Occipital lobe (tissue), 1 donor: ENCODE measurements at regions not wholly inside any gene's neighbourhood (a gene's known extent, or its start where the extent isn't known, plus 50 kb on each side); places are given as distances from the start of the nearest gene placed in this dataset.
A peak's percentile ranks its signal among the peaks of the same experiment; 100 is the strongest.
"Not testable (repeated sequence)": the region's sequence is repeated elsewhere in the genome, so short reads cannot be mapped to it uniquely, and the experiment has no call there.

Source experiments
- DNase-seq: peaks from one replicate; lab custom pipeline; 2025; lab: John Stamatoyannopoulos, UW

DNA sequence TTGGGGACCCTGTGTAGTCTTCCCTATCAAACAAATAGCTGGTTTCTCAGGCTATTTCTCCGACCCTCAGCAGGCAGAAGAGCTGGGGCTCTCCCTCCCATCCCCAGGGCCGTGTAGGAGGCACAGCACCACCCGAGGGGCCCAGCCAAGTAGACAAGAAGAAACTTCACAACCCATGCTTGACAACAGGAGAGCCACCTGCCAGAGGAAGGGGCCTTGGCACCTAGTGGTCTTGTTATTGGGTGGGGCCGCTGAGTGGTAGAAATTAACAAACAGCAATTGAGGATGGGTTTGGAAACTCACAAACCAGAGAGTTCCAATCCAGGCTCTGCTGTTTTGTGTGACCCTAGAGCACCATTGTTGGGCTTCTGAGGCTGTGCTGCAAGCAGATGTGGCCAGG lies 108.5 kb upstream of the CHD6 start:
- no peak for DNase-seq

DNA sequence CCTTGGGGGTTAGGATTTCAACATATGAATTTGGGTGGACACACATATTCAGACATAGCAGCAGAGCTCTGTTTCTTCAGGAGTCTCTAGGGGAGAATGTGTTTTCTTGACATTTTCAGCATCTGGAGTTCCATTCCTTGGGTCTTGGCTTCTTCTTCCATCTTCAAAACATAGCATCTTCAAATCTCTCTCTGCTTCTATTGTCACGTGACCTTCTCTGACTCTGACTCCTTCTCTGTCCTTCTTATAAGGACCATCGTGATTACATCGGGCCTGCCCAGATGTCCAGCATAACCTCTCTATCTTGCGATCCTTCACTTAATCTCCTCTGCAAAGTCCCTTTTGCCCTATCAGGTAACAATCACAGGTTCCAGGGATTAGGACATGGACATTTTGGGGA lies 101.0 kb upstream of the CHD6 start:
- no peak for DNase-seq

DNA sequence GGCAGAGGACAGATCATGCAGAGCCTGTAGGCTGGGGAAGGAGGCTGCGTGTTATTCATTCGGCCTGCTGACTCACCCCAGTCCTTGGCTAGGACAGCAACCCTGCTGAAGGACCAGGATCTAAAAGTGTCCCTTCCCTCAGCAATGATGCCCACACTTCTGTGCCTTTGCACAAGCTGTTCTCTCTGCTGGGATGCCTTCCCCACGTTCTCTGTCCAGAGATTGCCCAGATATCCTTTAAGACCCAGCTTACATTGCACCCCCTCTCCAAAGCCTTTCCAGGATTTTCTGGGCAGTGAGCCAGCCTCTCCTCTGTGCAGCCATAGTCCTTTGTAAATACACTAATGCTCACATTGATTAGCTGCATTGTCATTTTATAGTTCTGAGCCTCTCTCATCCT lies 99.3 kb upstream of the CHD6 start:
- peak; percentile 8 for DNase-seq

DNA sequence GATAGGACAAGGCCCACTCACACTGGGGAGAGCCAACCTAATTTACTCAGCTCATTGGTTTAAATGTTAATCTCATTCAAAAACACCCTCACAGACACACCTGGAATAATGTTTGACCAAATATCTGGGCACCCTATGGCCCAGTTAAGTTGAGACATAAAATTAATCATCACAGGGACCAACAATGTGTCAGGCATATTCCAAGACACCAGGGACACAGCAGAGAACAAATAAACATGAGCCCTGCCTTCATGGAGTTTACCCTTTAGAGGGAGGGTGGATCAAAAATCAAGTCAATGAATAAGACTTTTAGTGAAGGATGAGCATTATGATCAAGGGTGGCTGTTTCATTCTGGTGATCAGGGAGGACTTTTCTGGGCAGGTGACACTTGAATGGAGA lies 98.7 kb upstream of the CHD6 start:
- no peak for DNase-seq

DNA sequence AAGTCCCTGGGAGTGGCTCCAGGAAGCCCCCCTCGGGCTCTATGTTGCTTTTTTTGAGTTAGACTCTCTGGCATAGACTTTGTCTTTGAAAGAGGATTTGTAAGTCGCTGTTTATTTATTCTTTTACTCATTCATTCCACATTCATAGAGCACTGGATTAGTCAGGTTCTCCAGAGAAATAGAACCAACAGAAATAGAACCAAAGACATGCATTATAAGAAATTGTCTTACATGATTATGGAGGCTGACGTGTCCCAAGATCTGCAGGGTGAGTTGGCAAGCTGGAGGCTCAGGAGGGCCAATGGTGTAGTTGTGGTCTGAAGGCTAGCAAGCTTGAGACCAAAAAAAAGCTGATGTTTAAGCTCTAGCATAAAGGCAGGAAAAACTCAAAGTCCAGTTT lies 98.3 kb upstream of the CHD6 start:
- no peak for DNase-seq

DNA sequence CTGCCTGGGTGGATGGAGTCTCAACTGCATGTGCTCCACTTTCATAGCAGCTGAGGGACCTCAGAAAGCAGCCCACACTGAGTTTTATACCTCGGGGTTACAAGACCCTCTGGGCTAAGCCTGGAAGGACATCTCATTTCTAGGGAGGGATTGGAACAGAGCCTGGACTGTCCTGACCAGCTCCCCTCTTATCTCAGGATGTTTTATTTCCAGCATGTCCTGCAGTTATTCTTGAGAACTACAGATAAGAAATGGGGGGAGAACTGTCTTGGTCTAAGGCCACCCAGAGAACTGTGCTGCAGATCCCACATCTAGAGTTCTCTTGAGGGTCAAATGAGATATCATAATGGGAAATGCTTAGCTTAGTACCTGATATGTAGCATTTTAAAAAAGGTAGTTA lies 97.3 kb upstream of the CHD6 start:
- no peak for DNase-seq

DNA sequence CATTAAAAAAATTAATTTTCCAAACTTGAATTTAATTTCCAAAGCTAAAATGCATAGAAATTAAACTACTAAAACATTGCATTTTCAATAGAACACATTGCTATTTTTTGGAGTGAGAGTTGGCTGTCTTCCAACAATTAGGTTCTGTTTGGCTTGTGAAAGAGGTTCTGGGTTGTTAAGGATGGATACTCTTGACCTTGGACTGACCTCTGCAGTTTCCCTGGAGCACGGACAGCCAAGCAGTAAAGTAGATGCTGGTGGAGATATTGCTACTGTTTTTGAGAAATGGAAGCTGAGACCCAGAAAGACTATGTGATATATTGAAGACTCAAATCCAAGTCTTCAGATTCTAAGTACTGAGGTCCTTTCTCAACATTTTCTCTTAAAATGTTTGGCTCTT lies 95.9 kb upstream of the CHD6 start:
- no peak for DNase-seq

DNA sequence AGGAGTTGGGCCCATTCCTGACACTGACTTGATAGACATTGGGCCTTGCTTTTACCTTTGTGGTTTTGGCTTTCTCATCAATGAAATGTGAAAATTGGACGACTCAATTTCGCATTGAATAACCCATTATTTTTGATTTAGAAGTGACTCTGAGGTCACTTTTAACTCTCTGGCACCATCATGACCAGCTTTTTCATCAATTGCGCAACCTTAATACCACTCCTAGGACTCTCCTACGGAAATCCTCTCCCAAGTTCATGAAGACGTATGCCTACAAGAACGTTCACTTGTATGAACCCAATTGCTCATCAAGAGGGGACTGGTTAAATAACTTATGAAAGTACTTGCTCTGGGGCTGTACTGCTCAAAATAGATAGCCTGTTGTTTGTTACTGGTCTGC lies 86.7 kb upstream of the CHD6 start:
- DNase-seq, result no peak

DNA sequence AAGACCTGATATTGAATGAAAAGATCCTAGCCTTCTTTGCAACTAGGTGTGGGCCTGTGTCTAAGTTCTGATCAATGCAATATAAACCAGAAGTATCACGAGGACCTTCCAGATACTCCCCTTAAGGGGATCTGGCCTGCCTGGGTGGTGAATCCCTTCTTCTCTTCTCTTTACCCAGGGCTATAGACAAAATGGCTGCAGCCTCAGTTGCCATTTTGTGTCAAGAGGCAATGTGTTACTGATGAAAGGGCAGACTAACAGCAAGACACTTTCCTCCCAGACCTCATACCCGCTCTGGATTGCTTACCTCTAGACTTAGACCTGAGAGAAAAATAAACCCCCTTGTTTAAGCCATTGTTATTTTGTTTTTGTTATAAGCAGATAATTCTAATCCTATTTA lies 84.5 kb upstream of the CHD6 start:
- DNase-seq, result no peak

DNA sequence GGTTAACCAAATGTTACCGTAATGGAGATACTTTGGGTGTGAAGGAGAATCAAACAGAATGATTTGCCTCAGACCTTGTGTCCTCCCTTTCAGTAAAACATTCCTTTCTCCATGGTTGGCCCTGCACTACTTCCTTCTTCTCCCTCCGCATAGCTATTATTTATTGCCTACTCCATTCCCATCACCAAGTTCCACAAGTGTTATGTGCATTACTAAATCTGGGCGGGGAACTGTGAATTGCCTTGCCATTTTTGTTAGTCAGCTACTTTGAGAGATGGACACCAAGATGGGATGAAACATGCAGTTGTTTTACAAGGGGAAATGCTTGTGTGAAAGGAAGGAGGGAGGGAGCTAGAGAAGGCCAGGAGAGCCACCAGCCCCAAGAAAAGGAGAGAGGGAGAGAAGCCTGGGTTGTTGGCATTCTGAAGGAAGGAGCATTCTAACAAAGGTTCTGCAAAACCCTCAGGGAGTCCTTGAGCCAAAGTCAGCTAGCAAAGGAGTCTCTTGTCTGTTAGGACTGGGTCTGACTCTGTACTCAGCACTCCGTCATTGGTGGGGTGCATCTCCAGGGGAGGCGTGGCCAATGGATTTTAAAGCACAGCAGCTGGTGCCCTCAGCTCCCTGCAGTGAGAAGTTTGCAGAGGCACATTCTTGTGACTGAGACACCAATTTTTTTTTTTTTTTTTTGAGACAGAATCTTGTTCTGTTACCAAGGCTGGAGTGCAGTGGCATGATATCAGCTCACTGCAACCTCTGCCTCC lies 83.6 kb upstream of the CHD6 start:
- no peak for DNase-seq

DNA sequence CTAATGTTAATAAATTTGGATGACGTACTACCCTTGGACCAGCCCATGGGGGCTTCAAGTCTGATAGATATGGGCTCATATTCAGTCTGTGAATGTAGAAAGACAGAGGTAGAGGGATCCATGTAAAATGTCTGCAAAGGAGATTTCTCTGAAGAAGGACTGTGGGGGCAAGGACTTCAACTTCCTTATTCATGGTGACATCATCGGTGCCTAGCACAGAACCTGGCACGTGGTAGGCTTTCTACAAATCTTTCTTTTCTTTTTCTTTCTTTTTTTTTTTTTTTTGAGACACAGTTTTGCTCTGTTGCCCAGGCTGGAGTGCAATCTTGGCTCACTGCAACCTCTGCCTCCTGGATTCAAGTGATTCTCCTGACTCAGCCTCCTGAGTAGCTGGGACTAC lies 81.5 kb upstream of the CHD6 start:
- not testable (repeated sequence) for DNase-seq

DNA sequence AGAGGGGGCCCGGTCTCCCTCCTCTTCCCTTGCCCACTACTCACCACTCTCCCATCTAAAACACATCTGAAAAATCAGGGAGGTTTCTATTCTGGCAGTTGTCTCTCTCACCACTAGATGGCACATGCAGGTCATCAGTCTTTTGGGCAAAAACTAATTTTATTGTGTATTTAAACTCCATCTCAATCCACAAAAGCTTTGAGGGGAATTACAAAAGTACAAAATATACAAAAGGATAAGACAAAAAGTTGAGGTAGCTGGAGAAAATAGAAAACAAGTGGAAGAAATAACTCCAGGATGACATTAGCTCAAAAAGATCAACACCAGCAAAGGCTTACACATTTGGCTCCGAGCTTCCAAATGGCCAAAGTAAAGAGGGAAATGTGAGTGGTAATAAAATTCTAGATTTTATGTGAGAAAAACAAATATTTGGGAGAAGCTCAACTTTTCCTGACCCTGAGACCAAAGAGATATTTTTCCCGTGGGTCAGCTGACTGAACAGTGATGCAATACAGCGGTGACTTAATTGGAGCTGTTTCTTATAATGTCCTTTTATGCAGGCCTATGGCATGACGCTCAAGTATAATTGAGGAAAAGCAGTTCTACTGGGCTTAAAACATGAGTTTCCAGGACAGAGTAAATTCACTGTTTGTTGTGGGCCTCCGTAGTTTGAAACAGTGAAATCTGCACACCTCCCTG lies 79.8 kb upstream of the CHD6 start:
- DNase-seq, result no peak

DNA sequence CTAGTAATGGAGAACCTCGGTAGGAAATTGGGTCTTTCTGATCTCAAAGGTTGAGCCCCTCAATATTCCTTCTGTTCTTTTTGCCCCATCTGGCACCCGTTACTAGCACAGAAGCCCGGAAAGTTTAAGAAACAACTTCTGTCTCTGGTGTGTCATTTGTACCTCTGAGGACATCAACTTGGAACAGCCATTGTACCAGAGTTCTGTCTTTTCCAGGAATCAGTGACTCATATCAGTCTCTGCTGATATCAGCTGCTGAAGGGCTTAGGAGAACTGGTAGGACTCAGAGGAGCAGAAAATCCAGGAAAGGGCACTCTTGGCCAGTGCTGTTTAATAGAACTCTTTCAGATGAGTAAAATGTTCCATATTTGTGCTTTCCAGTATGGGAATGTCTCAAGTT lies 78.3 kb upstream of the CHD6 start:
- no peak for DNase-seq

DNA sequence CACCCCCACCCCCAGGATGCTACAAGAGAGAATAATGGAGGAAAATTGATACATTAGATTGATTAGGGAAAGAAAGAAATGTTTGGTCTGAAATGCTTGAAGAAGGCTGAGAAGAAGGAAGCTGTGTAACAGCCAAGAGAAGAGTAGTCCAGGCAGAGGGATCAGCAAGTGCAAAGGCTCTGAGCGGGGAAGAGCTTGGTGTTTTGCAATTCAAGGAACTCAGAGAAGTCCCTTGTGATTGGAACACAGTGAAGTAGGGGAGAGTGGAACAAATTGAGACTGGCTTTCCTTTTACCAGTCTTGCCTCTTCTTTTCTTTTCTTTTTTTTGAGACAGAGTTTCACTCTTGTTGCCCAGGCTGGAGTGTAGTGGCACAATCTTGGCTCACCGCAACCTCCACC lies 76.6 kb upstream of the CHD6 start:
- no peak for DNase-seq

DNA sequence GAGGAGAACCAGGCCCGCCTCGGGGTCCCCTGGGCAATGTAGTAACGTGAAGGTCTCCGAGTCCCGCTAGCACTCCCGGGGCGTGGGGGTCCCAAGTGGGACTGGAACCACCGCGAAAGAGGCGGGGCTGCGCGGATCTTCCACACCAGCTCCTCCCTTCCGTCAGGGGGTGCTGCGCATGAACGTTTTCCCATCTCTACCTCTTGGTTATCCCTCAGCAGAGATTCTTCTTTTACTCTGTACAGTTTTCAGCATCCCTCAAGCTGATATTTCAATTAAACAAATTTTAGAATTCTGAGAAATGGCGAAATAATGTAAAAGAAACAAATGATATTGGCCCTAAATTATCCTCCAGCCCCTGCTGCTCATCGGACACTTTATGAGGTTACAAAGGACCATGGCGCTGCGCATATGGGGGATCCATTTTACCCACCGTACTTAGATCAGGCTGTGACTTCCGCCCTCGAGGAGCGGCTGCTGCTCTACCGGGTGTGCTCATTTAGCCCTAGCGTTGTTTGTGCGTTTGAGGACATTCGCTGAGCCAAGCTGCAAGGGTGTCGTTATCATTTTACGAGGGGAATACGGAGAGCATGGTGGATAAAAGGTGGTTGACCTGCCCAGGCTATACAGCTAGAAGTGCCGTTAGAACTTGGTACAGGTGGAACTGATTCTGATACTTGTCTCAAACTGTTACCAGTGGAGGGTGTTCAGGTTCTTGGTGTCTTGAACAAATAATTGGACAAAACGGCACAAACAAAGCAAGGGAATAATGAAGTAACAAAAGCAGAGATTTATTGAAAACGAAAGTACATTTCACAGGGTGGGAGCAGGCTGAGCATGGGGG lies 75.2 kb upstream of the CHD6 start:
- DNase-seq, result peak; percentile 75

DNA sequence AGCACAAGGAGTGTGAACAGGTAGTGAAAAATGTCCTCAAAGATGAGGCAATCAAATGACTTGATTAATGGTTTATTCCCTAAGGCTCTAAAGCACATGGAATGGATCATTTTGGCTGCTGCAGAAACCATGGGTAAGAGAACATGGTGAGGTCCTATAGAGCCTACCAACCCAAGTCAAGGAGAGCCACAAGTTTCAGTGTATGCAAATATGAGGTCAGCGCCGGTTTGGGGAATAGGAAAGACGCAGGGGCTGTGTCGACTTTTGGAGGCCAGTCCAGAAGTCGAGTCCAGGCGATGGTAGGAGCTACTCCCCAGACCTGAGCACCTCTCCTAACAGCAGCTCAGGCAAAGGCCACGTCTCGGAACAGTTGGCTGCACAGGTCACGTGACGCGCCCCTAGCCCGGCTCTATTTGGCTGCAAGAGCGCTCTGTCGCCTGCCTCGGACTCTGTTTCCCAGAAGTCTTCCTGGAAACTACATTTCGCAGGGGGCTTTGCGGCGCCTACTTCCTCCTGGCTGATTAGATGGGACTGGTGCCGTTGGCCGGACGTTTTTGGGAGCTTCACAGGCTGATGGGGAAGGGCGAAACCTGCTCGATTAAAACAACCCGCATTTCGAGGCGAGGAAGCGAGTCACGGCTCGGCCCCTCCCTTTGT lies 74.4 kb upstream of the CHD6 start:
- peak; percentile 82 for DNase-seq

DNA sequence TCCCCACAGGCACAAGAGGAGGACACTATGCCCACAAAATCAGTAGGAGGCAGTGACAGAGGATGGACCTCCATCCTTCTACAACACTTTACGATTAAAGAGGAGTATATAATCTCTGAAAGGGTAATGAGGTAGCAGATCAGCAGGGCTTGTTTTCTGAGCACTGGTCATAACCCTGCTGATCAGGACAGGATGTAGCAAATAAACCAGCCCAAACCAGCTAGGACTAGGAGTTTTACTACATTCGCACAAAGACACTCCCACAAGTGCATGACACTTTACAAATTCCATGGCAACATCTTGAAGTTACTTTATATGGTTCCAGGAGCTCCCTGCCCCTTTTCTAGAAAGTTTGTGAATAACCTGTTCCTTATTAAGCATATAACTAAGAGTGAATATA lies 73.3 kb upstream of the CHD6 start:
- DNase-seq, result no peak

DNA sequence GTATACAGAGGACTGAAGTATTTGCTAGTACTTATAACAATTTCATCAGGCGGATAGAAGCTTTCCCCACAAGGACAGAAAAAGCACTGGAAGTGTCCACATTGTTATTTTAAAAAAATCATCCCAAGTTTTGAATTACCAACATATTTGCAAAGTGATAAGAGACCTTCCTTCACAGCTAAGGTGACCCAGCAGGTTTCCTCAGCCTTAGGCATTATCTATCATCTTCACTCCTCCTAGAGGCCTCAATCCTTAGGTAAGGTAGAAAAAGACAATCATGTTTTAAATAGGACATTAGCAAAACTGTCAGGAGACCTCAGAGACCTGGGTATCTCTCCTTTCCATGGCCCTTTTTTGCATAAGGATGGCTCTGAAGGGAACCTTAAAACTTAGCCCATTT lies 72.5 kb upstream of the CHD6 start:
- no peak for DNase-seq

DNA sequence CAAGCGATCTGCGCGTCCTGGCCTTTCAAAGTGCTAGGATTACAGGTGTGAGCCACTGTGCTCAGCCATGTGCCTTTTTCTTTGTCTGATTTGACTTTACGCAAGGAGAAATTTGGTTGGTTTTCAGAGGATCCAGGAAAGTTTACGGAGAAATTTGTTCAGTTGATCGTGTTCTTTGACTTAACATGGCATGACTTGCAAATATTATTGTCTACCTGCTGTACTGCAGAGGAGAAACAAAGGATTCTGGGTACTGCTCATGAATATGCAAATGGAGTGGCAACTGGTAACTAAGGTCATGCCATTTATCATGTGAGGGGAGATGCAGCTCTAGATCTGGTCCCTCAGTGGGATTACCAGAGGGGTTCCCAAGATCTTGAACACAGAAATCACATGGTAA lies 68.8 kb upstream of the CHD6 start:
- no peak for DNase-seq

DNA sequence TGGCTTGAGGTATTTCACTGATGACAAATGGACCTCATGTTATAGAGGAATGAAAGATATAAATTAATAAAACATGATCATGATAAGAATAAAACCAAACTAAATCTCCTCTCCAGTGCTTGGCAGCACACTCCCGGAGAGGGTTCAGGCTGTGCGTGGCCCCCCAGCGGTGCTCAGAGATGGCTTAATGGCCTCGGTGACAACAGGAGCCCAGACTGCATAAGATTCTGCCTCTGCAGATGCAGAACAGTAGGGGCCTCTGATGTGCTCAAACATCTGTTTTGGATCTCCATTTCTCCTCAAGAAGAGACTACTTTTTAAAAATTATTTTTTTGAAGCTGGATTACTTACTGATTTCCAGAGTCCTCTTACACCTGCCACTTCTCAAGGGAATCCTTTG lies 67.0 kb upstream of the CHD6 start:
- not testable (repeated sequence) for DNase-seq

DNA sequence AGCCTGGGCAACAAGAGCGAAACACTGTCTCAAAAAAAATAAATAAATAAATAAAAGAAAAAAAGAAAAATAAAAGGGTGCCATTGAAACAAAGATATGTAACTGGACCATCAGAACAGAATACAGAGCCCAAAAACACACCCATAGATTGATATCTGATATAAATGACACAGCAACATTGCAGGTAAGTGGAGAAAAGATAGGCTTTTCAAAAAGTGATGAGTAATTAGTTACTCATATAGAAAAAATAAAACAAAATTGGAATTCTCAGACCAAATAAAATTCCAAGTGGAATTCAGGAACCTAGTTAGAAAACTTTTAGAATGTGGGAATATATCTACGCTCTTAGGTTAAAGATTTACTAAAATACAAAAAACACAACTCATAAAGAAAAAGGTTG lies 60.6 kb upstream of the CHD6 start:
- no peak for DNase-seq

DNA sequence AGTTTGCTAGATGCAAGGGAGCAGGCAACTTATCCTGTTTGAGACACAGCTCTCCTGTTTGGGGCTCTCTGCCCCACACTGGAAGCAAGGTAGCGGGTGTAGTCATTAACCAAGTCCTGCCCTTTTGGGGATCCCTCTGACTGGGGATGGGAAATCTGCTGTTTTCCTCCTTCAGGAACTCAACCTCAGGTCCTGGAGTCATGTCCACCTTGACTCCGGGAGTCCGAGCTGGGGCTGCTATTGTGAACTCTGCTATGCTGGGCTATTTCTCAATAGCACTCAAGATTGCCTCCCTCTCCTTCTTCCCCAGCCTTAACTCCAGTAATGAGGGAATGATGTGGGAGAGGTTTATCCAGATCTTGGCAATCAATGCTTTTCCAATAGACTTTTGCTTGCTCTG lies 54.1 kb upstream of the CHD6 start:
- no peak for DNase-seq
